ENCODE measurements at regions not wholly inside any gene's neighbourhood (a gene's known extent, or its start where the extent isn't known, plus 50 kb on each side); places are given as distances from the start of the nearest gene placed in this dataset.

DNA sequence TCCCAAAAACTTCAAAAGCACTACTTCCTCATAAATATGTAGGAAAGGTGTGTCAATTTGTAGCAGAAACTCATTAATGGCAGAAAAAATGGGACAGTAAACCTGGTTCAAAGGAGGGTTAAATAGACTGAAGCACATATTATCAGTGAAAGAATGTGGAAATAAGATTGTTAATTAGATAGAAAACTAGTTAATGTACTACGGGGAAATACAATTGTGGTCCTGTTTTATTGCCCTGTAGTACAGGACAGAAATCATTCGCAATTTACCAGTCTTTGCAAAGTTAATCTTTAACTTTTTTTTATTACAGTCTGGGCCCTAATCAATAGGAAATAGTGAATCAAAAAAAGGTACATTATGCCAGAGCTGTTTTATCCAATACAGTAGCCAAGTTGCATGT, 82.0 kb upstream of the PAK5 start:
- DNase-seq (ENCODE audit: low read depth in 2 of 3, low spot score in 2 of 3) = no peak

DNA sequence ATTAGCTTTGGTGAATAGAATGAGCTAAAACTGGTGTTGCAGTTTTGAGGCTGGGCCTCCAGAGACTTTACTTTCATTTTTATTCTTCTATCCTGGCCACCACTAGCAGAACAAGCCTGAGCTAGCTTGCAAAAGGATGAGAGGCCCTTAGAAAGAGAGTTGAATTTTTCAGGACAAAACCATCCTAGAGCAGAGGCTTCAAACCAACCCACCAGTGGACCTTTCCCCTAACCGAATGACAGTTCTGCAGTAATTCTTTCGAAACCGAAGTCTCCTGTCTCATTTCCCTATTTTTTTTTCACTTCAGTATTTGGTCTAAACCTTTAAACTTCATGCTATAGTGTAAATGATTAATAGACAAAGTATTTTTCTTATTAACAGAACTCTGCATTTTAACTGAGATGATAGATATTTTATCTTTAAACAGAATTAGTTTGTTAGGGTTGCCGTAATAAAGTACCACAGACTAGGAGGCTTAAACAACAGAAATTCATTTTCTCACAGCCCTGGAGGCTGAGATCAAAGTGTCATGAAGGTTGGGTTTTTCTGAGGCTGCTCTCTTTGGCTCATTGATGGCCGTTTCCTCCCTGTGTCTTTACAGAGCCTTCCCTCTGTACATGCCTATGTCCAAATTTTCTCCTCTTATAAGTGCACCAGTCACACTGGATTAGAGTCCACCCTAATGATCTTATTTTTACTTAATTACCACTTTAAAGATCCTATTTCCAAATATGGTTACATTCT, 80.6 kb upstream of the PAK5 start:
- no peak for DNase-seq (ENCODE audit: low read depth in 2 of 3, low spot score in 2 of 3)

DNA sequence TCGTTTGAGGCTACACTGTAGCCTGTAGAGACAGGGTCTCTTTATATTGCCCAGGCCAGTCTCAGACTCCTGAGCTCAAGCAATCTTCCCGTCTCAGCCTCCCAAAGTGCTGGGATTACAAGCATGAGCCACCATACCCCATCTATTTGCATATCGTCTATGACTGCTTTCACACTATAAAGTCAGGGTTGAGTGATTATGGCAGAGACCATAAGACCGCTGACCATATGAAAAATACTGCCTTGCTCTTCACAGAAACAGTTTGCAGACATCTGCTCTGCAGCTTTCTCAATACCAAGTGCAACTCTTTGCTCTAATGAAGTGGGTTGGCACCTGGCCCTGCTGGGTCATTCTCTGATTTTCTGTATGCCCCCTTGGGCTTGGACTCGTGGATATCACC, 79.5 kb upstream of the PAK5 start:
- DNase-seq (ENCODE audit: low read depth in 2 of 3, low spot score in 2 of 3) = no peak

DNA sequence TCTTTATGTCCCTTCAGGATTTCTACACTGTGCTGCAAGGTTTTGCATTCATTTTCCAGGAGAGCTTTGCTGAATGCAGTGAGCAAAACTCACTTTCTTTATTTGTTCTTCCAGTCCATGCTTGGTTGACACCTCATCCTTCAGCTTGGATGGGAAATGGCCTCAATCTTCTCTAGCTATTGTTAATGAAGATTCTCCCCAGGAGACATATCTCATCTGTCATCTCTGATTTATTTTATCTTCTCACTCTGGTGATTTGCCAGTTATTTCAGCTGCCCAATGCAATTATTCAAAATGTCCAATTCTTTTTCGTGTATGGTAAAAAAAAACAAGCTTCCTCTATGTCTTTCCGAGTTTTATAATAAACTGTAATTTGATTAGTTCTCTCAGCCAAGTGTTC, 77.9 kb upstream of the PAK5 start:
- no peak for DNase-seq (ENCODE audit: low read depth in 2 of 3, low spot score in 2 of 3)

DNA sequence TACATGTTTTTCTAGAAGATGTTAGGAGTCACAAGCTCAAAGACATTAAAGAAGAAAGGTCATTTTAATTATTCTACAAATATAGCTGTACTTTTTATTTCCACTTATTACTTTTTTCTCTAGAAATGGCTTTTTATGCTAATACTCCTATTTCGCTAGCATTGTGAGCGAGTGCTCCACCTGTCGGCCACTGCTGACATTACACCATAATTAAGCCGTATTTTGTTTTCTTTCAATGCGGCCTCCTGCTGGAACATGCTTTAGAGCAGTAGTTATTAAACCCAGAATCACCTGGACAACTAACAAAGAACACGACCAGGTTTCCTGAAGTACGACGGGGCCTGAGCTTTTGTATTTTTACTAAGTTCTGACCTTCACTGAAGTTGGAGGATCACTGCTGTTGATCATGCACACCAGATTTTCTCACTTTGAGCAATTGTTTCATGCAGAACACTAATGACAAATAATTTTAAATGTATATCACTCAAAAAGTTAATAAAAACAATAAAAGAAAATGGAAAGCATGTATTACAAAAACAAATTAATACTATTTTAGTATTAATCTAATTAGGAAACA, 74.1 kb upstream of the PAK5 start:
- DNase-seq (ENCODE audit: low read depth in 2 of 3, low spot score in 2 of 3) = peak in 1 of 3 experiments; percentile 8

DNA sequence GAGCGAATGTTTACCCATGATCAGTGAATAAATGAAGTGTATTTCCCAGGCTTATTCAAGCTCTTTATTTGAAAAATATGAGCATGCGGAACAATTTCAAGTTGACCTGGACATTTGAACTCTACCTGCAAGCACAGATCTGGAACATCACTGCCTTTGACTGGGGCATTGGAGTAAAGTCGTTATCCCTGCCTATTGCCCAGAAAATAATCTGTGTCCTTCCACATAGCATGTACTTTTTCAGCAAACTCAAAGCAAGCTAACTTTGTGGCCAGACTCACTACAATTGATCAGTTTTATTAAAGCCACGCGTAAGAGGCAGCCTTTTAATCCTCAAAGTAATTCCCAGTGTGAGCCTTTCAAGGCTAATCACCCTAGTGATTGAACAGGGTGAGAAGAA, 73.4 kb upstream of the PAK5 start:
- DNase-seq (ENCODE audit: low read depth in 2 of 3, low spot score in 2 of 3) = no peak

DNA sequence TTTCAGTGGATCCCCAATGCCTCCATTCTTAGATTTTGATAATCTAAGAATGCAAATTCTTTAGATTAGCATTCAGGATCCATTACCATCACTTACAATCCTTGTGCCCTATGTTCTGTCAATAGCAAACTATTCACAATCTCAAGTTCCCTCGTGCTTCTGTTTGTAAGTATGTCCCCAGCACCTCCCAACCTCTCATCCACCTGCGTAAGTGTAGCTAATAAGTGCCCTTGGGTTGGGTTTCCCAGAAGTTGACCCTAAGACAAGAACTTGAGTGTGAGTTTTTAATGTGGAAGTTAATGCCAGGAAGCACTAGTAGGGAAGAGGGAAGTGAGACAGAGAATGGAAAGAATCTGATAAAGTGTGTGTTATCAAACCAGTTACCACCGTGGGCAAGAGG, 72.6 kb upstream of the PAK5 start:
- no peak for DNase-seq (ENCODE audit: low read depth in 2 of 3, low spot score in 2 of 3)

DNA sequence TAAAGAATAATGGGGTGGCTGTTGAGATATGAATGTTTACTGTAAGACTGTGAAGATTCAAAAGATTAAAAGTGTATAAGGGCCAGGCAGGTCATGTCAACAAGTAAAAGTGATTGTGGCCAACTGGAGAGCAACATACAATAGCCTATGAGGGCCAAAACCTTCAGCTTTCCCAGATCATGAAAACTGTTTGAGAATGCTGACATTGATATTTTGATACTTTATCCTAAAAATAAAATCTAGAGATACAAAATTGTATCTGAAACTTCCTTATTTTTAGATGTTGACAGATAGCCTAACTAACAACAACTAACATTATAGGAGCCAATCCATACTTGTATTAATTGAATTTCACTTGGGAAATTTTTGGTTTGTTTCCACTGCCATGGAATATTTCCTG, 70.3 kb upstream of the PAK5 start:
- DNase-seq (ENCODE audit: low read depth in 2 of 3, low spot score in 2 of 3) = no peak

DNA sequence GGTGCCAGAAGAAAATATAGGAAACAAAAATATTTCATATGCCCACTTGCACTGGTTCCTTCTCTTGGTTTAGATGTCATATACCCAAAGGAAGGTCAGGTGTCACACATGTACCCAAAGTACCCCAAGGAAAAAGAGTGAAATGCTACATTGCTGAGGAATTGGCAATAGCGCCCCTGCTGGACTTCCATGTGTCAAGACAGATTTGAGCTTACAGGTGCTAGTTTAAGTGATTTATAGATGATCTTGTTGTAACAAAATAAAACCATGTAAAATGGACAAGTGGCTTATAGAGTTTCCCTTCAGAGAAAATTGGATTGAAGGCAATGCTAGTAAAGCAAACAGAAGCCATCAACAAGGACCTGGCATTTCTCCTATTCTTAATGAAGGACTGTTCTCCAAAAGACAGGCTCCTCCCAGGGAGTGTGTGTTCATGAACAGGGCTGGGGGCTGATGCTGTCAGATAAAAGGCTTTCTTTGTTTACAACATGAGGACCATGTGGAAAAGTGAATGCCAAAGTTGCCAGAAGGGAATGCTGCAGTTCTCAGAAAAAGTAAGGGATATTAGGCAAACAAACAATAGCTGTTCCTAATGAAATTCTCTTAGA, 64.3 kb upstream of the PAK5 start:
- no peak for DNase-seq (ENCODE audit: low read depth in 2 of 3, low spot score in 2 of 3)

DNA sequence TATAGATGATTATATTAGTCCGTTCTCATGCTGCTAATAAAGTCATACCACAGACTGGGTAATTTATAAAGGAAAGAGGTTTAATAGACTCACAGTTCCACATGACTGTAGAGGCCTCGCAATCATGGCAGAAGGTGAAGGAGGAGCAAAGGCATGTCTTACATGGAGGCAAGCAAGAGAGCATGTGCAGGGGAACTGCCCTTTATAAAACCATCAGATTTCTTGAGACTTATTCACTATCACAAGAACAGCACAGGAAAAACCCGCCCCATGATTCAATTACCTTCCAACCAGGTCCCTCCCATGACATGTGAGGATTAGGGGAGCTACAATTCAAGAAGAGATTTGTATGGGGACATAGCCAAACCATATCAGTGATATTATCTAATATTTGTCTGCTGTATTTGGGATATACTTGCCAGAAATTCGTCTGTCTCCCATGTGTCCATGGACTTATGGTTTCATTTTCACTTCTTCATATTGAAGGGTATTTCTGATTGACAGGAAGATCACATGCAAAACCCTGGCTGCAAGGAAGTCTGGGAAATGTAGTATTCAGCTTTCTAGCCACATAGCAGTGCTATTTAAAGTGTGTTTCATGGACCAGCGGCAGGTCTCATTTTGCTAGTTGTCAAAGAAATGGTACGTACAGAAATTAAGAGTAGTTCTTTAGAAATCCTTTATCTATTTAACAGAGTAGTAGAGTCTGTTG, 50.5 kb upstream of the PAK5 start:
- DNase-seq (ENCODE audit: low read depth in 2 of 3, low spot score in 2 of 3) = no peak

Measured in activated CD8-positive, alpha-beta memory T cell treated with anti-CD3 and anti-CD28 coated beads for 48 hours (primary cell).